RPMI7951 (cell line): ENCODE measurements at regions not wholly inside any gene's neighbourhood (a gene's known extent, or its start where the extent isn't known, plus 50 kb on each side); places are given as distances from the start of the nearest gene placed in this dataset.

Experiments
- DNase-seq: peaks from one replicate; pipeline ENCODE4 v3.0.0-alpha.2; 2012; ENCODE audit warnings: low read depth

DNA sequence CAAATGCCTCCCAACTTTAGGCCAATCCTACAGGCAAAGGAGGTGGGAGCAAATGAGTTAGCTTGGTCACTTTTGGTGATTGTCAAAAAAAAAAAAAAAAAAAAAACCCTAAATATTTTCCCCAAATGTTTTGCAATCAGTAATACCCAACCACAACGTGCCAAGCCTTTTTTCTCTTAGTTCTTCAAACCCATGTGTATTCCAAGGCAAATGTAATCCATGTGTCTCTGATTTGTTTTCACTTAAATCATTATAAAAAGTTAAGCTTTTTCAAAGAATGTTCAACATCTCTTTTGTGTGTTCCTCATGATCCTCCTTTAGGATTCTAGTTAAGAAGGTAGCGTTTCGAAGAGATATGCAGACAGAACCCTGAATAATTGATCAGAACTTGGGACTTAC is 328.4 kb downstream of the PAPSS1 start:
- no peak for DNase-seq

DNA sequence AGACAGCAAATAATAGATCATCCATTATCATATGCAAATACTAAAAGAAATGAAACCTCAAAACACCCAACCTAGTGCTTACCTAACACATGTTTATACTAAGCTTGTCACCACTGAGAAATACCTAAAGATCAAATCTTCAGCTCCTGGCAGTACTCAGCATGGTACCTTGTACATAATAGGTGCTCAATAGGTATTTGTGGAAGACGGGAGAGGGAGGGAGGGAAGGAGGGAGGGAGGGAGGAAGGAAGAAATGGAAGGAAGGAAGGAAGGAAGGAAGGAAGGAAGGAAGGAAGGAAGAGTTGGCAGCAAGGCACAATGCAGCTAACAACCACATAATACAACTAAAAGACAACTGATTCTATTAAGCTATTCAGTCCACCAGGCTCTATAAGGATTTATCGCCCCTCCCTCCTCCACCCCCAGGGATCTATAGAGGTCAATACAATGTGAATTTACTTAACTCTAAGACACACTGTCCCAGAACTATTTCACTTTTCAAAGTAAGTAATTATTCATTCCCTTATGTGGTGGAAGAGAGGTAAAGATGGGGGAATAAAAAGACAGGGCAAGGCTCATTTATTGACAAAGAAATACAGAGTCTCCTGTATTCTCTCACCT is 328.9 kb downstream of the PAPSS1 start:
- DNase-seq, result no peak

DNA sequence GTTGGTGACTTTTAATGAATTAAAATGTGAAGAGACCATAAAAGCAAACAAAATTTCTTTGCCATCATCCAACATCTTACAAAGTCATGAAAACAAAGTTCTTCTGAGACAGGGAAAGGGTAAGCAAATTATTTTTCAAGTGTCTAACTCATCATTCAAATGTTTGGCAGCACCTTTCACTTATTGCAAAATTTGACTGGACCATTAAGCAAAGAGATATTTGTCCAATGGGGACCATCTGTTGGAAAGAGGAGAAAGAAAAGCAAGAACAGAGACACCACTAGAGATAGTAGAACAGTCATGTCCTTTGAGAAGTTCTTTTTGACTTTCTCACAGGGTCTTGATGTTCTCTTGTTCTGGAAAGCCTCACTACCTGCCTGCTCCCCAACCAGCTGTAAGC is 330.1 kb downstream of the PAPSS1 start:
- DNase-seq, result no peak

GRCh38 chr4:107388736-107389274 is 331.2 kb downstream of the PAPSS1 start:
- no peak for DNase-seq

DNA sequence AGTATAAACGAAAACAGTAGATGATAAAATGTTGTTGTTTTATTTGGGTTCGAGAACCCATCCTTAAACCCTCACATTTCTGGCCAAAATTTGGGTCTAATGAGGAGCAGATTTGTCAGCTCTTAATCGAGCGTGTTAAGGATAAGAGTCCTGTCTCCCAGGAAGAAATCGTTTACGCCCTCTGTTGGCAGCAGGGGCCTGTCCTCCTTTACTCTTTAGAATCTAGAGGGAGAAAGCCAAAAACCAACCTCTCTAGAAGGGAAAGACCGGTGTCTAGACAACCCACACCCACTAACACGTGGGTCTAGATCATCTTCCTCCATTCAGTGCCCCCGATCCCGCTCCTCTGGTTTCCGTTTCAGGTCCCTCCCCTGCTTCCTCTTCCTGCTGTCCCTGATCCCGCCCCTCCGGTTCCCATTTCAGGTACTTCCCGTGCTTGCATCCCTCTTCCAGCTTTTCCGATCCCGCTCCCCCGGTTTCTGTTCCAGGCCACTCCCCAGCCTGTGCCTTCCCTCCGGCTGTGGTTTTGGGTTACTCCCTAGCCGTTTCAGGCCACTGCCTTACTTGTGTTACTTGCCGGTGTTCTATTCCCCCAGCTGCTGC is 339.1 kb downstream of the PAPSS1 start:
- DNase-seq, result peak; percentile 71

DNA sequence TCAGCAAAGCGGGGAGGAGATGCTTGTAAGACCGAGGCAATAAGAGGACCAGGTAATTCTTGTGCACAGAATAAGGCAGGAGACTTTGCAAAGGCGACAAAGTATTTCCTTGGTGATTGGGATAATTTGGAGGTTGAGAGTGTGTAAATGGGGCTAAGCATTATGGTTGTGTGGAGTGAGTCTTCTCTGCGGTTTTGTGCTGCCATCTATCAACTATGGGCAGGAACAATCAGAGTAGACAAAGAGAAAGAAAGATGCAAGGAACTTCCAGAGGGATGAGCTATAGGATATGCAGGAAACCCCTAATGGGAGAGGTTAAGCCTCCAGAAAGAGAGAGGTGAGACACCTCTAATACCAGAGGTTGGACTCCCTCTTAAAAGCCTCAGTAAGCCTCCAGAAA is 339.8 kb downstream of the PAPSS1 start:
- DNase-seq, result peak; percentile 56

- peak; percentile 66 for DNase-seq
These were observed 340.8 kb downstream of the PAPSS1 start for GRCh38 chr4:107379054-107379869.

- DNase-seq, result no peak
These were observed 340.2 kb upstream of the DKK2 start for GRCh38 chr4:107376293-107376692.

DNA sequence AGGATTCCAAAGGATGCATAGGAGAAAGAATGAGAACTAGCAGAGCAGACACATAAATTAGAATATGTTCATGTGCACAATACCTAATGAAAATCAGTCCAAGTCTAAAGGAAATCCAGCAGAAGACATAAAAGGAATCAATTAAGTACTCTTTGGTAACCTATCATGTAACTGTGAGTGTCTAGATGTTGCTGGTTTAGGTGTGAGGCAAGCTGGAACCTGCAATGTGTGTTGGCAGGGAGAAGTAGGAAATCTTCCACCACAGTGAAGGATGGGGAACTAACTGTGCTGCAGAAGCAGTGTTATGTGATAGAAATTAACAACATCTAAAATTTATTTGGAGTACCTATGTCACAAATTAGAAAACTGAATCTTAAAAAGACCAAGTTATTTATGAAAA is 330.8 kb upstream of the DKK2 start:
- DNase-seq, result no peak

- peak; percentile 30 for DNase-seq
These were observed 330.1 kb upstream of the DKK2 start for GRCh38 chr4:107366016-107366735.

- no peak for DNase-seq
These were observed 327.0 kb upstream of the DKK2 start for GRCh38 chr4:107363125-107363524.

- no peak for DNase-seq
These were observed 323.1 kb upstream of the DKK2 start for GRCh38 chr4:107359208-107359607.

- peak; percentile 49 for DNase-seq
These were observed 318.2 kb upstream of the DKK2 start for GRCh38 chr4:107354304-107354703.

DNA sequence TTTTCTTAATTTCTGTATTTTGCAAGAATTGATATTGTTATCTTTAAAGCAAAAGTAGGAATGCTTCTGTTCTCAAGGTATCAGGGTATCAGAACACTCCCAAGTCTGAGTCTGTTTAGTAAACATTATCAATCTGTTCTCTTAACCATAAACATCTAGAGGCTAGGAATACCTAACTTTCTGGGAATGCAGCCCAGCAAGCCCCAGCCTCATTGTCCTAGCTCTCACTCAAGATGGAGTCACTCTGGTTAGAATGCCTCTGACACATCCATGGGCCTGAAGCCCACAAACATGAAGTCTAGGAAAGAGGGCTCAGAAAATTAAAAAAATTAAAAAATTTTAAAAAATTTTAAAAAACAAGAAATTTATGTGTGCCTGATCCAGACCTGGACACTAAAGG is 315.1 kb upstream of the DKK2 start:
- no peak for DNase-seq

GRCh38 chr4:107349732-107350131 is 313.6 kb upstream of the DKK2 start:
- DNase-seq, result no peak

DNA sequence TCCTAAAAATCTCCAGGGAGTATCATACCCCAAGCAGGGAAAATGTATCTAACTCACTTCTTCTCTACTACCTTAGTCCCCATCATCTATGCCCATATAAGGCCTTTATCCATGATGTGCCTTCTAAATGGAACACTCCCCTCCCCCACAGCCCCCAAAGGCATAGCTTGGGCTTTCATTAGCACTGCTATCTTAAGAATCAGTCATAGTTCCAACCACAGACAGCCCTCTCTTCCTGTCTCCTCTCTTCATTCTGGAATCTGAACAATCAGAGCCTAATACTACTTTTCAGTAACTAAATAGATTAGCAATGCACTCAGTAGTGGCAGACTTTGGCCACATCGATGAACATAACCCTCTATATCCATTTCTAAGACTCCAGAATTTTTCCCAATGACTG is 313.2 kb upstream of the DKK2 start:
- peak; percentile 96 for DNase-seq

DNA sequence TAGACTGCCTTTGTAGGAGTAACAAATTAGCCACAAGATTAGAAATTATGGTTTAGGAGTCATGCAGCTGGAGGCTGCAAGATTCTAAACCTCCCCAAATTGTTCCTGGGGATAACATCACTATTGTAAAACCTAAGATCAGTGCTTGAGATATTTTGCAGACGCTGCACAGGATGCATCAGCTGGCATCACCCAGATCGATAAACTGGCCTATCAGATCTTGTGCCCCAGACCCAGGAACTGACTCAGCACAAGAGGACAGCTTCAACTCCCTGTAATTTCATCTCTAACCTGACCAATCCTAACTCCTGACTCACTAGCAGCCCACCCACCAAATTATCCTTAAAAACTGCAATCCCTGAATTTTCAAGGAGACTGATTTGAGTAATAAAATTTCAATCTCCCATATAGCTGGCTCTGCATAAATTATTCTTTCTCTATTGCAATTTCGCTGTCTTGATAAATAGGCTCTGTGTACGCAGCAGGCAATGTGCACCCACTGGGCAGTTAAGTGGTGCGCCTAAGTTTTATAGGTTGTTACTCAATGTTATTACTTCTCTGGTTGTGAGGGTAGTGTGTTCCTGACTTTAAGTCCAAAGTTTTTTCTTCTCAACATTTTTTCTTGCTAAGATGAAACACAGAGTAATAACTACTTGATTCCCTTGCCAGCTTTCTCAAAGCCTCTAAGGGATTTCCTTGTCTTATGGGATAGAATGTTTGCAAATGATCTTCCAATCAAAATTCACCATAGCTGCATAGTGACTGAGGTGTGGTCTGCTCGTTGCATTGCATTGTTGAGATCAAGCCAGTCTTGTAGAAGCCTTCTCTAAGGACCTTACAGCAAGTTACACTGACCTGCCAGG is 312.3 kb upstream of the DKK2 start:
- no peak for DNase-seq

DNA sequence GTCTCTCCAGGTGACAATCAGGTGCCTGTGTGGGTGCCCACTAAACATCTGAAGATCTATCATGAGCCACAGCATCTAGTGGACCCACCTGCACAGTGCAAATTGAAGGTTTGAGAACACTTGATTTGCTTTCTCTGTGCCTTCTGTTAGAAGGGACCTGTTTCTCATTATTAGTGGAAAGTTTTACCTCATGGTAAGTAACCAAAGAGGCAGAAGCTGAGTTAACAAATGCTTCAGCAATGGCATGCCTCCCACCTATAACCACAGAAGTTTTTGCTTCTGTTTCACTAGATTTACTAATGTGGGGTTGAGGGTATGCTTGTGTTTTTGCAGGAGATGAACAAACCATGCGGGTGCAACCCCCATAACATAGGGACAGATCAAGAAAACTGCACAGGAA is 297.4 kb upstream of the DKK2 start:
- DNase-seq, result no peak

- DNase-seq, result peak; percentile 83
These were observed 296.5 kb upstream of the DKK2 start for GRCh38 chr4:107332656-107333055.

DNA sequence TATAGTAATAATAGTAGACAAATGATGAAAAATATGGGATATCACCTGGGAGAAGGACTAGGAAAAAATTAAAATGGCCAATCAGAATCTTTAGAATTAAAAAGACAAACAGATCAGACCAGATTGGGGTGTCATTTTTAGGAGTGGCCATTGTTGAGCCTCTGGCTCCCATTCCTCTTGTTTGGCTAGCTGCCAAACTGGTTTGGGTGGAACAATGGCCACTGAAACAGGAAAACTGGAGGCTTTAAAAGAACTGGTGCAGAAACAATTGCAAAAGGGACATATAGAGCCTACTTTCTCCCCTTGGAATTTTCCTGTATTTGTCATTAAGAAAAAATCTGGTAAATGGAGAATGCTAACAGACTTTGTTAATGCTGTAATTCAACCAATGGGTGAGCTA is 294.8 kb upstream of the DKK2 start:
- DNase-seq, result no peak

DNA sequence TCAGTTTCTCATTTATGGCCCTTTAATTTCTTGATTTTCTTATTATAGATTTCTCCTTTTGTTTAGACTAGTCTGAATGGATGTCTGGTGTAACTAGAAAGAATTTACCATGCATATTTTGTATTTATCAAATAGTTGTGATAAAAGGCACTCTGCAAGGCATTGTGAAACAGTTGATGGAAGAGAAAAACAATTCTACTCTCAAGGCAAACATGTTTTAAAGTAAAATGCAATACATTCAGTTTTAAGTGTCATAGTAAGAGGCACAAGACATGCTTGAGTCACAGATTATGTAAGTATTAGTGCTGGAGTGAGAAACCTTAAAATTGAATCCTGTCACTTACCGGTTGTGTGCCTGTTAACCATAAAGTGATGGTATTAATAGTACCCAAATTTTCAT is 283.3 kb upstream of the DKK2 start:
- DNase-seq, result no peak
